ENCODE measurements at regions not wholly inside any gene's neighbourhood (a gene's known extent, or its start where the extent isn't known, plus 50 kb on each side); places are given as distances from the start of the nearest gene placed in this dataset.

DNA sequence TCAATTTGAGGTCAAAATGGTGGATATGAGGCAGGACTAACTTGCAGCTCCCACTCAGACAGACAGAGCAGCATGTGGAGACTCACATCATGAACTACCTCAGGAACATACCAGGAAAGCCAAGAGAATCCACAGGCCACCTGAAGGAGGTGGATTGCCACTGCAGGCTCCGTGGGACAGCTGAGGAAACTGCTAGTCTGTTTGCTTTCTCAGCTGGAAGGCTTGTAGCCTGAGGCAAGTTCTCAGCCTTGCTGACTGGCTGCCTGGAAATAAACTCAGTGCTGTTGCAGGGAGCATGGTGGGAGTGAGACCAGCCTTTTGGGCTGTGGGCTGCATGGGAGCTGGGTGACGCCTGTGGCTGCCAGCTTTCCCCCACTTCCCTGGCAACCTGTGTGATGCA is 202.9 kb downstream of the ZNF248 start:
- H3K4me3 Mint-ChIP-seq: no peak overlapping the region
- H3K9me3 Mint-ChIP-seq: peaks cover 19% of the 10 kb centered on the region
- no peaks in the 10 kb centered on the region for H3K27me3 Mint-ChIP-seq
- no peaks in the 10 kb centered on the region for H3K4me1 Mint-ChIP-seq (ENCODE audit: low read depth)
- no peaks in the 10 kb centered on the region for H3K36me3 Mint-ChIP-seq (ENCODE audit: low read depth)
- H3K27ac Mint-ChIP-seq: no peak overlapping the region

DNA sequence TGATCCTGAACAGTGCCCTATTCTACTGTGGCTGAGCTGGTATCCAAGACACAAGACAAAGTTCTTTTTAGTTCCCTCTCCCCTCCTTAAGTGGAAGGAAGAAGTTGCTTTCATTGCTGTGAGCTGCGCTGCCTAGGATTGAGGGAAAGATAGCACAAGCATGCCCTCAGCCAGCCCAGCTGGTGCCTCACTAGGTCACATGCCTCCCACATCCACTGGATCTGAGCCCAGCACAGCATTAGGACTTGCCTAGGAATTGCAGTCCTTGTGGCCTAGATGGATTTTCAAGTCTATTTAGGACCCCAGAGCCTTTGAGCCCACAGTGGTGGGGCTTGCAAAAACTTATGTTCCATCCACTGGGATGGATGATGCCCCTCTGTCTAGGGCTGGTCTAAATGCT is 214.2 kb downstream of the ZNF248 start:
- H3K9me3 Mint-ChIP-seq: peaks cover 14% of the 10 kb centered on the region
- H3K27me3 Mint-ChIP-seq: no peaks in the 10 kb centered on the region
- H3K27ac Mint-ChIP-seq: no peak overlapping the region

DNA sequence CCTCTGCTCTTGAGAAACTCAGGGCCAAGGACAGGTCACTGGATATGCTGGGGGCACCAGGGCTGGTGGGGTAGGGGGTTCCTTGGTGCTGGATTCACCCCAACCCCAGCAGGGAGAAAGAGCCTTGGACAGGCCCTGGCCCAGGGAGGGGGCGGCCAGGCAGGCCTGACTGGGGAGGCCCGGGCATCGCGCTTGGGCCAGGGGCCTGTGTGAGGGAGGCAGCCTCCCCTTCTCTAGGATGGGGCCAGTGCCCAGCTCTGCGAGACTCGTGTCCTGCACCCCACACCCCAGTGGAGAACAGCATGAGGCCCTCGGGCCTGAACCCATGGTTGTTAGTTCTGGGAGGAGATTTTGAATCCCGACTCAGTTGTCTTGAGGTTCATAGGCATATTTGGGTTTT is 217.1 kb downstream of the ZNF248 start:
- Mint-ChIP-seq H3K9me3 (peaks cover 21% of the 10 kb centered on the region), H3K36me3 (ENCODE audit: low read depth) (no peaks in the 10 kb centered on the region), H3K27ac (no peak overlapping the region), H3K4me3 (no peak overlapping the region), H3K27me3 (no peaks in the 10 kb centered on the region), H3K4me1 (ENCODE audit: low read depth) (no peaks in the 10 kb centered on the region)

More for the DNA sequence above, 214.2 kb downstream of the ZNF248 start:
- no peaks in the 10 kb centered on the region for H3K4me1 Mint-ChIP-seq (ENCODE audit: low read depth)
- H3K4me3 Mint-ChIP-seq: no peak overlapping the region
- H3K36me3 Mint-ChIP-seq (ENCODE audit: low read depth): no peaks in the 10 kb centered on the region

DNA sequence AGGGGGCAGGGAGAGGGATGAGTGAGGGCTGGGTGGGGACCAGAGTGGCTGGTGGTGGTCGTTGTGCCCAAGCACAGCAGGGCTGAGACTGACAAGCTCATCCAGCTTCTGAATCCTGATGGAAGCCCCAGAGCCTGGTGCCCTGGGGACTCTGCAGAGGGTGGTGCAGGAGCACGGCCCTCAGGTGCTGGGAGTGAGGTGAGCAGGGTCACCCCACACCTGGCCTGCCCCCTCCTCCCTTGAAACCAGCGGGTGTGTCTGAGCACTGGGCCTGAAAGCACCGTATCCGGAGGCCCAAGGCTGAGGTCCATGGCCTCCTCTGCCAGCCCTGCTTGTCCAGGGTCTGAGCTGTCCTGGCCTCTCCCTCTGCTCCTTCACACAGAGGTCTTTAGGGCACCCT is 218.2 kb downstream of the ZNF248 start:
- no peaks in the 10 kb centered on the region for H3K4me1 Mint-ChIP-seq (ENCODE audit: low read depth)
- H3K27ac Mint-ChIP-seq: no peak overlapping the region
- H3K36me3 Mint-ChIP-seq (ENCODE audit: low read depth): no peaks in the 10 kb centered on the region
- H3K27me3 Mint-ChIP-seq: no peaks in the 10 kb centered on the region
- H3K9me3 Mint-ChIP-seq: peaks cover 21% of the 10 kb centered on the region
- H3K4me3 Mint-ChIP-seq: no peak overlapping the region

DNA sequence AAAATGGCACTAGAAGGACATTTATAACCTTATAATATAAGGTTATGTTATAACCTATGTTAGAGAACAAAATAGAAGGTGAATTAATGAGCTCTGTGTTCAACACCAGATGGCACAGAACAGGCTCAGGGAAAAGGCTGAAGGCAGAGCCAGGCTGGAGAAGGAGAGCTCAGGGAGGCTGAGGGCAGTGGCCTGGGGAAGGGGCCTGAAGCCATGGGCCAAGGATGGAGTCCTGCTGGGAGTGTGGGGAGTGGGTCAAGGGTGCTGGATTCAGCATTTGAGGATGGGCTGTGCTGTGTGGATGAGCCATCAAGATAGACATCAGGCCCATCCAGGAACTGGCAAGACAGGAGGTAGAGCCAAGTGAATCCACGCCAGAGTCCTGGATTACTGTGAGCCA is 218.8 kb downstream of the ZNF248 start:
- H3K27me3 Mint-ChIP-seq: no peaks in the 10 kb centered on the region
- no peak overlapping the region for H3K27ac Mint-ChIP-seq
- peaks cover 21% of the 10 kb centered on the region for H3K9me3 Mint-ChIP-seq

DNA sequence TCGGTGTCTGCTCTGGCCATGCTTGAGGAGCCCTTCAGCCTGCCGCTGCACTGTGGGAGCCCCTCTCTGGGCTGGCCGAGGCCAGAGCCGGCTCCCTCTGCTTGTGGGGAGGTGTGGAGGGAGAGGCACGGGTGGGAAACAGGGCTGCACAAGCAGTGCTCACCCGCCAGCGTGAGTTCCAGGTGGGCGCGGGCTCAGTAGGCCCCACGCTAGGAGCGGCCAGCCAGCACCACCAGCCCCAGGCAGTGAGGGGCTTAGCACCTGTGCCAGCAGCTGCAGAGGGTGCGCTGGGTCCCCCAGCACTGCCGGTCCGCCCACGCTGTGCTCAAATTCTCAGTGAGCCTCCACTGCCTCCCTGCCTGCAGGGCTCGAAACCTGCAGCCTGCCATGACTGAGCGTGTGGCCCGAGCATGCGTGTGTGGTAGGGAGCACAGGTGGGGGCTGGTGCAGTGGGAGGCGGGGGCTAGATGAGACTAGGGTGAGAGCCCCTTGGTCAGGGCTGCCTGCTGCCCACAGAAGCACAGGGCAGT is 223.0 kb downstream of the ZNF248 start:
- no peaks in the 10 kb centered on the region for H3K27me3 Mint-ChIP-seq
- peaks cover 24% of the 10 kb centered on the region for H3K9me3 Mint-ChIP-seq
- no peaks in the 10 kb centered on the region for H3K36me3 Mint-ChIP-seq (ENCODE audit: low read depth)
- no peaks in the 10 kb centered on the region for H3K4me1 Mint-ChIP-seq (ENCODE audit: low read depth)
- H3K27ac Mint-ChIP-seq: no peak overlapping the region
- H3K4me3 Mint-ChIP-seq: no peak overlapping the region

More for the DNA sequence above, 218.8 kb downstream of the ZNF248 start:
- Mint-ChIP-seq H3K4me1 (ENCODE audit: low read depth) (no peaks in the 10 kb centered on the region), H3K4me3 (no peak overlapping the region), H3K36me3 (ENCODE audit: low read depth) (no peaks in the 10 kb centered on the region)

DNA sequence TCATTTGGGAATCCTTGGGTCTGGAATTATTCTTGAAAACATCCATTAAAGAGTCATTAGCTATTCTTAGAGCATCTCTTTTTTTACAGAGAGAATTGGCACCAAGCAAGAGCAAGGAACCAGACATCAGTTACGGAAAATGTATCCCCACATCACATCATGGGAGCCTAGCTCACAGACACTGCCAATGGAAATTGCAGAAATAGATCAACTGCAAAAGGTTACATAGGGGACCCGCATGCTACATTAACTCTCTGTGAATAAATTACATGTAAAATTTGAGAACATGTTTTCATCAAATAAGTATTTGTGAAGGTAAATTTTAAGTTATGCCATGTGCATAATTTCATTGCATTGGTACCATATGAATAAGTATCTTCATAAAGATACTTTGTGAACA is 224.8 kb downstream of the ZNF248 start:
- Mint-ChIP-seq H3K9me3 (peaks cover 17% of the 10 kb centered on the region), H3K4me3 (no peak overlapping the region), H3K4me1 (ENCODE audit: low read depth) (no peaks in the 10 kb centered on the region), H3K27me3 (no peaks in the 10 kb centered on the region), H3K27ac (no peak overlapping the region), H3K36me3 (ENCODE audit: low read depth) (no peaks in the 10 kb centered on the region)

DNA sequence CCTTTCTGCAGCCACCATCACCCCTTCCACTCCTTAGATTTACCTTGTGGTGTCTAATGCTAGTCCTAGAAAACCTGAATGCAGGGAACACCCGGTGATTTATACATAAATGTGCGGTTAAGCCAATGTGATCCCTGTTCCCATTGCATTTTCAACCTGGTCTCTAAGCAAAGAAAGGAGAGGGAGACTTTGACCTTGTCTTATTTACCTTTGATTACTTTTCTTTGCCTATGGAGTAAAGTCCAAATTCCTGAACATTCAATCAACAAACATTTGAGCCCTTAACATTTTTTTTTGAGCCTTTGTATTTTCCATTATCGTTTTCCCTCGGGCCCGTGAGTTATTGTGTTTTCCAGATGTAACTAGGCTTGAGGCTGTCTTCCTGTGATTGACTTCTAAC is 233.9 kb downstream of the ZNF248 start:
- Mint-ChIP-seq H3K4me3 (no peak overlapping the region), H3K4me1 (ENCODE audit: low read depth) (no peaks in the 10 kb centered on the region)

DNA sequence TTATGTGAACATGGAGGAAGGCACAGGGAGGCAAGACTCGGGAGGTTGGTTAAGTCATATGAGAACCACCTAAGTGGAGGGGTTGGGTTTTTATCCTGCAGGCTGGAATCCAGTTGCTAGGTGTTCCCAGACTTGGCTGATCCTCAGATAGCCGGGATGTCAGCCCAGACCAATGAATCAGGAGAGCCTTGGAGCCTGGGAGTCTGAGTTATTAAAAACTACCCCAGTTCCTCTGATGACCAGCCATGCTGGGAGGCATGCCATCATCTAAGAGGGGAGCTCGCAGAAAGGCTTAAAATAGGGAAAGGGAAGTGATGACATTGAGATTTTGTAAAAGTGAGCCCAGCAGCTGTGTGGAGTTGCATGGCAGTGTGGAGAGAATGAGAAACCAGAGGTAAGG is 238.1 kb downstream of the ZNF248 start:
- Mint-ChIP-seq H3K27me3 (no peaks in the 10 kb centered on the region), H3K4me3 (no peak overlapping the region), H3K36me3 (ENCODE audit: low read depth) (no peaks in the 10 kb centered on the region), H3K27ac (no peak overlapping the region), H3K4me1 (ENCODE audit: low read depth) (no peaks in the 10 kb centered on the region), H3K9me3 (peaks cover 22% of the 10 kb centered on the region)

More for the DNA sequence above, 233.9 kb downstream of the ZNF248 start:
- no peaks in the 10 kb centered on the region for H3K36me3 Mint-ChIP-seq (ENCODE audit: low read depth)
- no peaks in the 10 kb centered on the region for H3K27me3 Mint-ChIP-seq
- H3K9me3 Mint-ChIP-seq: peaks cover 30% of the 10 kb centered on the region
- no peak overlapping the region for H3K27ac Mint-ChIP-seq

DNA sequence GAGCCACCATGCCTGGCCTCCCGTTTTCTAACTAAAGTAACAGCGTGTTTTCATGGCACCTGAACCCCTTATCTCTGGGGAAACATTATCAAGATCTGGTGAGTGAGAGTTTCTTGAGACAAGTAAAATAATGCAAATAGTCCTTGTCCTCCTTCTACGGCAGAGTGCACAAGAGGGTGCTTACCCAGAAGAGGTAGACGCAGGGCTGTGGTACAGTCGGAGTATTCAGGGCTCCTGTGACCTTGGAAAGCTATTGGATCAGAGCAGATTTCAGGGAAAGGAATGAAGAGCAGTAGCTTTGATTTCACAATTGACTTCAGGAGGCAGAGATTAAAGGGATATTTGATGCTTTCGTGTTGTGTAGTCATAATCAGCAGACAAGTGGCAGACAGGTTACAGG is 269.1 kb downstream of the ZNF248 start:
- Mint-ChIP-seq H3K9me3 (peaks cover 16% of the 10 kb centered on the region), H3K4me1 (ENCODE audit: low read depth) (no peaks in the 10 kb centered on the region), H3K27me3 (no peaks in the 10 kb centered on the region), H3K4me3 (no peak overlapping the region), H3K36me3 (ENCODE audit: low read depth) (no peaks in the 10 kb centered on the region), H3K27ac (no peak overlapping the region)

DNA sequence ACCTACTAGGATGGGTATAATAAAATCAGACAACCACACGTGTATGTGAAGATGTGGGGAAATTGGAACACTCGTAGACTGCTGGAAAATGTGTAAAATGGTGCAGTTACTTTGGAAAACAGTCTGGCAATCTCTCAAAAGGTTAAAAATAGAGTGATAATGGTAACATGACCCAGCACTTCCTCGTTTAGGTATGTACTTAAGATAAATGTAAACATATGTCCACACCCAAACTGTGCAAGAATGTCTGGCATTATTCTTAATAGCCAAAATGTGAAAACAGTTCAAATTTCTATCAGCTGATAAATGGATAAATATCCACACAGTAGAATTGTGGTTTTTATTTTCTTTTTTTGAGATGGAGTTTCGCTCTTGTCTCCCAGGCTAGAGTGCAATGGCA is 272.8 kb downstream of the ZNF248 start:
- H3K9me3 Mint-ChIP-seq: peaks cover 11% of the 10 kb centered on the region
- no peak overlapping the region for H3K4me3 Mint-ChIP-seq
- H3K36me3 Mint-ChIP-seq (ENCODE audit: low read depth): no peaks in the 10 kb centered on the region
- H3K27me3 Mint-ChIP-seq: no peaks in the 10 kb centered on the region
- no peaks in the 10 kb centered on the region for H3K4me1 Mint-ChIP-seq (ENCODE audit: low read depth)
- H3K27ac Mint-ChIP-seq: no peak overlapping the region

DNA sequence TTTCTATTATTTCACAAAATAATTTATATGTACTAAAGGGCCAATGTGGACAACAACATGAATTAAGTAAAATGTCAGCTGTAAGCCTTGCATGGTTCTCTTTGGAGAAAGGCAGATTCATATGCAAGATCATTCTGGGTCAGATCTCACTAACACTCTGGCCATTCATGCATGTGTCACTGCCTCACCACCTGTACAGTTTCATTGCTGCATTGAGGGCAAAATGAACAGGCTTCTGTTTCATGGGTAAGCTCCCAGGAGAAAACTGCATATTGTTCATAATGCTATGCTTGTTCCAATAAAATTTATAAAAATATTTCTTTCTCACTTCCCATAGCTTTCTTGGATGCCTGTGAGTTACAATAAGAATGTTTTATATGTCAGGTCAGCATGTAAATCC is 275.2 kb downstream of the ZNF248 start:
- H3K4me3 Mint-ChIP-seq: no peak overlapping the region
- no peak overlapping the region for H3K27ac Mint-ChIP-seq
- no peaks in the 10 kb centered on the region for H3K4me1 Mint-ChIP-seq (ENCODE audit: low read depth)
- no peaks in the 10 kb centered on the region for H3K27me3 Mint-ChIP-seq
- H3K36me3 Mint-ChIP-seq (ENCODE audit: low read depth): no peaks in the 10 kb centered on the region
- no peaks in the 10 kb centered on the region for H3K9me3 Mint-ChIP-seq

DNA sequence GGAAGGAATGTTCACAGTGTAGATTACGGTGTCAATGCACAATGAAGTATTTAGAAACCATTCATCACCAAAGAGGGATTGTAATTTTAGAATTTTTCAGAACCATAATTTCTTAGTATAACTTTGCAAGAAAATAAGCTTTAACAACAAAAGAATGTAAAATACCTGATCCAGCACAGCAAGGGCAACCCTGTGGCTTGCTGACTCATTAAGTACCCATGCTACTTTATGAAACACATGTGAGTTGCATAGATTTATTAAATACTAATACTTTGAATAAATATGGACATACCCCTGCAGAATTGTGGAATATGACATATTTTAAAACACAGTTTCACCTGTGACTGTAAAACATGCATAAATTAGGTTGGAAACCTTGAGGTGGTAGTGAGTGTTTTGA is 281.3 kb downstream of the ZNF248 start:
- H3K4me3 Mint-ChIP-seq: no peak overlapping the region

DNA sequence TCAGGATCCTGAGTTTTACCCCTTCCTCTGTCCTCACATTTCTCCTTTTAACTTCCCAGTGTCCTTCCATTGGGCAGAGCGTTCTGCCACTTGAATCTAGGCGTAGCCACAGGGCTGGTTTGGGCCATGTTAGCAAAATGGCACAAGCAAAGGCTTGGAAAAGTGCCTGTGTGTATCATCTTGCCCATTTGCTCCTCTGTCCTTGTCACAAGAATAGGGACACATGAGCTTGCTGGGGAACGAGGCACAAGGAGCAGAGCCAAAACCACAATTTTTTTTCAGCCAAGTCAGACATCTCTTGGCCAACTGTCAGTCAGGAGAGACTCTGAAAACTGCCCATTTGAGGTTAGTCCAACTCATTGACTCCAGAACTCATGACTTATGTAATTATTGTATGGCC is 285.2 kb downstream of the ZNF248 start:
- Mint-ChIP-seq H3K4me1 (ENCODE audit: low read depth) (no peaks in the 10 kb centered on the region), H3K4me3 (no peak overlapping the region), H3K27me3 (no peaks in the 10 kb centered on the region), H3K27ac (peak overlapping the region; percentile 51), H3K36me3 (ENCODE audit: low read depth) (no peaks in the 10 kb centered on the region), H3K9me3 (peaks cover 14% of the 10 kb centered on the region)

More for the DNA sequence above, 281.3 kb downstream of the ZNF248 start:
- Mint-ChIP-seq H3K27ac (no peak overlapping the region), H3K4me1 (ENCODE audit: low read depth) (no peaks in the 10 kb centered on the region), H3K36me3 (ENCODE audit: low read depth) (no peaks in the 10 kb centered on the region), H3K9me3 (peaks cover 5% of the 10 kb centered on the region), H3K27me3 (no peaks in the 10 kb centered on the region)

DNA sequence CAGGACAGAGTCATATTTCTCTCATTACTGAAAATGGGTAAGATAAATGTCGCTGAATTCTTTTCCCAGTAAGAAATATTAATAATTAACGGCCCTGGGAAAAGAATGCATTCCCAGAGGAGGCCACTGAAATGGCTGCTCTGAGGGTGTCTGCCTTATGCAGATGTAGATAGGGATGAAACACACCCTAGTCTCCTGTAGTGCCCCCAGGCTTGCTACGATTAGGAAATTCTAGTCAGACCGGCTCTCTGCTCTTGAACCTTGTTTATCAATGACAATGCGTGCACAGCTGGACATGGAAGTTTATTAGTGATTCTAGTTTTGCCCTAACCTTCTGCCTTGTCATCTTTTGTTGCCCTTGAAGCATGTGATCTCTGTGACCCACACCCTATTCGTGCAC is 291.1 kb downstream of the ZNF248 start:
- Mint-ChIP-seq H3K4me1 (ENCODE audit: low read depth) (no peaks in the 10 kb centered on the region), H3K9me3 (peaks cover 9% of the 10 kb centered on the region), H3K27me3 (no peaks in the 10 kb centered on the region), H3K4me3 (no peak overlapping the region), H3K27ac (no peak overlapping the region), H3K36me3 (ENCODE audit: low read depth) (no peaks in the 10 kb centered on the region)

DNA sequence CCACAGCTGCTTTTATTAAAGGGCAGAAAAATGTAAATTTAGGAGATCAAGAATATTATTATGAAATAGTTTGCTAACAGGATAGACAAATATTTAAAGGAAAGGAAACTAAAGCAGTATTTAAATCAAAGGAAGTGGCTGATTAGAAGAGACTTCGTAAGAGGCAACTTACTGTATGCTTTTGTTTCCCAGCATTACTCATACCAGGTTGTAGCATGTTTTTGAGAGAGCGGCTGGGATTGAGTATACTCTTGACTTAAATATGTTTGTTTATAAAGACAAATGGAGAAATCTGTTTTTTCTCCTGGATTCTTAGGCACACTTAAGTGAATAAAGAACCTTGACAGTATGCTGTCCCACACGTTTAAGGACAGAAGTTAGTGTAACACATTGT is 293.7 kb downstream of the ZNF248 start:
- H3K27ac Mint-ChIP-seq: no peak overlapping the region
- no peaks in the 10 kb centered on the region for H3K36me3 Mint-ChIP-seq (ENCODE audit: low read depth)
- no peak overlapping the region for H3K4me3 Mint-ChIP-seq
- no peaks in the 10 kb centered on the region for H3K4me1 Mint-ChIP-seq (ENCODE audit: low read depth)
- H3K27me3 Mint-ChIP-seq: no peaks in the 10 kb centered on the region
- H3K9me3 Mint-ChIP-seq: peaks cover 4% of the 10 kb centered on the region
